ENCODE measurements at regions not wholly inside any gene's neighbourhood (a gene's known extent, or its start where the extent isn't known, plus 50 kb on each side); places are given as distances from the start of the nearest gene placed in this dataset.

GRCh38 chrX:109940411-109940810, 62.5 kb upstream of the TMEM164 start:
- no peak overlapping the region for H3K4me3 ChIP-seq
- H3K9me3 ChIP-seq: no peaks in the 10 kb centered on the region
- no peak for ATAC-seq (ENCODE audit: insufficient number of reproducible peaks, low FRiP score, low read depth)
- DNase-seq (ENCODE audit: low spot score): no peak
- no peaks in the 10 kb centered on the region for H3K27me3 ChIP-seq (replicated peaks; ENCODE audit: insufficient read depth)
- no peak for TF ChIP-seq CTCF (IDR thresholded peaks at IDR 0.05)
- H3K36me3 ChIP-seq: no peaks in the 10 kb centered on the region
- H3K27ac ChIP-seq: no peak overlapping the region
- H3K4me1 ChIP-seq (ENCODE audit: control insufficient read depth in 1 of 2, low read depth in 2 of 2): no peaks in the 10 kb centered on the region

- H3K27ac ChIP-seq: no peak overlapping the region
- no peak overlapping the region for H3K4me3 ChIP-seq
- no peaks in the 10 kb centered on the region for H3K27me3 ChIP-seq (replicated peaks; ENCODE audit: insufficient read depth)
- TF ChIP-seq CTCF (IDR thresholded peaks at IDR 0.05): no peak
- H3K36me3 ChIP-seq: no peaks in the 10 kb centered on the region
- no peaks in the 10 kb centered on the region for H3K4me1 ChIP-seq (ENCODE audit: control insufficient read depth in 1 of 2, low read depth in 2 of 2)
- DNase-seq (ENCODE audit: low spot score): no peak
- no peaks in the 10 kb centered on the region for H3K9me3 ChIP-seq
- no peak for ATAC-seq (ENCODE audit: insufficient number of reproducible peaks, low FRiP score, low read depth)
Measured at GRCh38 chrX:109943092-109943739, 59.7 kb upstream of the TMEM164 start.

GRCh38 chrX:109943740-109944092, 59.2 kb upstream of the TMEM164 start:
- no peak for TF ChIP-seq CTCF (IDR thresholded peaks at IDR 0.05)
- H3K4me3 ChIP-seq: no peak overlapping the region
- DNase-seq (ENCODE audit: low spot score) (no peak), ATAC-seq (ENCODE audit: insufficient number of reproducible peaks, low FRiP score, low read depth) (no peak)
- H3K27me3 ChIP-seq (replicated peaks; ENCODE audit: insufficient read depth): no peaks in the 10 kb centered on the region
- no peaks in the 10 kb centered on the region for H3K4me1 ChIP-seq (ENCODE audit: control insufficient read depth in 1 of 2, low read depth in 2 of 2)
- H3K9me3 ChIP-seq: no peaks in the 10 kb centered on the region
- no peaks in the 10 kb centered on the region for H3K36me3 ChIP-seq
- H3K27ac ChIP-seq: no peak overlapping the region

- Histone ChIP-seq H3K9me3 (no peaks in the 10 kb centered on the region), H3K4me1 (ENCODE audit: control insufficient read depth in 1 of 2, low read depth in 2 of 2) (no peaks in the 10 kb centered on the region), H3K27me3 (replicated peaks; ENCODE audit: insufficient read depth) (no peaks in the 10 kb centered on the region), H3K27ac (no peak overlapping the region), H3K4me3 (no peak overlapping the region), H3K36me3 (no peaks in the 10 kb centered on the region)
- DNase-seq (ENCODE audit: low spot score) (no peak), ATAC-seq (ENCODE audit: insufficient number of reproducible peaks, low FRiP score, low read depth) (no peak)
- TF ChIP-seq CTCF (IDR thresholded peaks at IDR 0.05): no peak
Measured at GRCh38 chrX:109952050-109952449, 50.9 kb upstream of the TMEM164 start.

GRCh38 chrX:109952985-109953905, 49.7 kb upstream of the TMEM164 start:
- Histone ChIP-seq H3K27me3 (replicated peaks; ENCODE audit: insufficient read depth) (no peaks in the 10 kb centered on the region), H3K36me3 (no peaks in the 10 kb centered on the region), H3K9me3 (no peaks in the 10 kb centered on the region), H3K27ac (no peak overlapping the region), H3K4me3 (no peak overlapping the region), H3K4me1 (ENCODE audit: control insufficient read depth in 1 of 2, low read depth in 2 of 2) (no peaks in the 10 kb centered on the region)
- no peak for DNase-seq (ENCODE audit: low spot score)
- ATAC-seq (ENCODE audit: insufficient number of reproducible peaks, low FRiP score, low read depth): no peak
- no peak for TF ChIP-seq CTCF (IDR thresholded peaks at IDR 0.05)

All from thoracic aorta (tissue), 2 donors.